GM23338 (cell line): ENCODE measurements at regions not wholly inside any gene's neighbourhood (a gene's known extent, or its start where the extent isn't known, plus 50 kb on each side); places are given as distances from the start of the nearest gene placed in this dataset.

Experiments
- CREB1 ChIP-seq: fragments of 250-450 bp; sonication (Bioruptor Pico); IDR thresholded peaks from 2 replicates; pipeline ENCODE4 v1.5.0; 2020; ENCODE audit warnings: low read depth, mild to moderate bottlenecking, moderate library complexity
- ETS1 ChIP-seq: IDR thresholded peaks from 2 replicates; pipeline ENCODE4 v1.6.1; 2016; ENCODE audit warnings: antibody characterized with exemption
- EZH2 ChIP-seq: fragments of 200-600 bp; sonication (generic); IDR thresholded peaks from one replicate; pipeline ENCODE4 v1.8.0; 2017; ENCODE audit warnings: antibody characterized with exemption, mild to moderate bottlenecking, low read depth; ENCODE audit not compliant: unreplicated experiment
- EZH2phosphoT487 ChIP-seq: fragments of 200-600 bp; sonication (generic); IDR thresholded peaks from one replicate; pipeline ENCODE4 v1.8.1; 2018; ENCODE audit warnings: antibody characterized with exemption; ENCODE audit not compliant: unreplicated experiment
- JUNB ChIP-seq: IDR thresholded peaks from one replicate; pipeline ENCODE4 v1.6.1; 2016; ENCODE audit warnings: antibody characterized with exemption; ENCODE audit not compliant: unreplicated experiment
- NANOG ChIP-seq: IDR thresholded peaks from 2 replicates; pipeline ENCODE4 v1.6.1; 2016; ENCODE audit warnings: antibody characterized with exemption, borderline replicate concordance
- POLR2AphosphoS5 ChIP-seq: IDR thresholded peaks from 2 replicates; pipeline ENCODE4 v1.6.1; 2016; ENCODE audit warnings: antibody characterized with exemption, low read depth
- REST ChIP-seq: IDR thresholded peaks from one replicate; pipeline ENCODE4 v1.6.1; 2018; ENCODE audit warnings: antibody characterized with exemption; ENCODE audit not compliant: unreplicated experiment
- STAT1 ChIP-seq: IDR thresholded peaks from one replicate; pipeline ENCODE4 v1.6.1; 2016; ENCODE audit warnings: antibody characterized with exemption; ENCODE audit not compliant: unreplicated experiment
- ZNF114 ChIP-seq: fragments of 250-450 bp; sonication (Bioruptor Pico); IDR thresholded peaks from 2 replicates; pipeline ENCODE4 v1.5.0; 2020; ENCODE audit warnings: mild to moderate bottlenecking, moderate library complexity
- ZNF331 ChIP-seq: fragments of 250-450 bp; sonication (Bioruptor Pico); IDR thresholded peaks from 2 replicates; pipeline ENCODE4 v1.5.0; 2020; ENCODE audit warnings: low read depth, mild to moderate bottlenecking, moderate library complexity
- TF ChIP-seq, protein P1 (sequence below), 2 experiments: fragments of 200-600 bp in 1 of 2; sonication (generic) in 1 of 2; conservative IDR thresholded peaks; 2 replicates each; pipeline versions ENCODE4 v1.5.1 to v1.6.1; 2016 to 2017; ENCODE audit warnings: antibody characterized with exemption in 2 of 2, low read depth in 2 of 2, mild to moderate bottlenecking in 2 of 2, moderate library complexity in 1 of 2
- TF ChIP-seq, protein P2 (sequence below): fragments of 250-450 bp; sonication (Bioruptor Pico); IDR thresholded peaks from 2 replicates; pipeline ENCODE4 v1.5.0; 2020; ENCODE audit warnings: mild to moderate bottlenecking, moderate library complexity

DNA sequence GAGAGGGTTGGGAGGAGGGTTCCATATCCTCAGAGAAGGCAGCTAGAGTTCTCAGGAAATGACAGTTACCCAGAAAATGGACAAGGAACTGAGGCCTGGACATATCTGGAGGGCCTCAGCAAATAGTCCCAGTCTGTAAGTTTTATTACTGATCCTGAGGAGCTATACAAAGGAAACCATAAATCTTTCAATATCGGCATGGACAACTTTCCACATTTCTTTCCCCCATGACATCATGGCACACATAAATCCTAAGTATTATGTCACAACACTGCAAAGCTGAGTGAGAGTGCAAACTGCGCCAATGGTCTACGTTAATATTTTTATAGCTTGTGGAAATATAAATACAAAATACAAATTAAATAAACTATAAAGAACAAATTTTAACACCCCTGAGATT, 1356.2 kb upstream of the C9orf72 start:
- no peak for TF ChIP-seq REST
- TF ChIP-seq, protein P1, sequence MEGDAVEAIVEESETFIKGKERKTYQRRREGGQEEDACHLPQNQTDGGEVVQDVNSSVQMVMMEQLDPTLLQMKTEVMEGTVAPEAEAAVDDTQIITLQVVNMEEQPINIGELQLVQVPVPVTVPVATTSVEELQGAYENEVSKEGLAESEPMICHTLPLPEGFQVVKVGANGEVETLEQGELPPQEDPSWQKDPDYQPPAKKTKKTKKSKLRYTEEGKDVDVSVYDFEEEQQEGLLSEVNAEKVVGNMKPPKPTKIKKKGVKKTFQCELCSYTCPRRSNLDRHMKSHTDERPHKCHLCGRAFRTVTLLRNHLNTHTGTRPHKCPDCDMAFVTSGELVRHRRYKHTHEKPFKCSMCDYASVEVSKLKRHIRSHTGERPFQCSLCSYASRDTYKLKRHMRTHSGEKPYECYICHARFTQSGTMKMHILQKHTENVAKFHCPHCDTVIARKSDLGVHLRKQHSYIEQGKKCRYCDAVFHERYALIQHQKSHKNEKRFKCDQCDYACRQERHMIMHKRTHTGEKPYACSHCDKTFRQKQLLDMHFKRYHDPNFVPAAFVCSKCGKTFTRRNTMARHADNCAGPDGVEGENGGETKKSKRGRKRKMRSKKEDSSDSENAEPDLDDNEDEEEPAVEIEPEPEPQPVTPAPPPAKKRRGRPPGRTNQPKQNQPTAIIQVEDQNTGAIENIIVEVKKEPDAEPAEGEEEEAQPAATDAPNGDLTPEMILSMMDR (conservative IDR thresholded peaks at IDR 0.05; ENCODE audit: low read depth in 2 of 2), result no peak
- TF ChIP-seq POLR2AphosphoS5, result no peak
- TF ChIP-seq EZH2, result no peak
- no peak for TF ChIP-seq EZH2phosphoT487
- TF ChIP-seq, protein P2, sequence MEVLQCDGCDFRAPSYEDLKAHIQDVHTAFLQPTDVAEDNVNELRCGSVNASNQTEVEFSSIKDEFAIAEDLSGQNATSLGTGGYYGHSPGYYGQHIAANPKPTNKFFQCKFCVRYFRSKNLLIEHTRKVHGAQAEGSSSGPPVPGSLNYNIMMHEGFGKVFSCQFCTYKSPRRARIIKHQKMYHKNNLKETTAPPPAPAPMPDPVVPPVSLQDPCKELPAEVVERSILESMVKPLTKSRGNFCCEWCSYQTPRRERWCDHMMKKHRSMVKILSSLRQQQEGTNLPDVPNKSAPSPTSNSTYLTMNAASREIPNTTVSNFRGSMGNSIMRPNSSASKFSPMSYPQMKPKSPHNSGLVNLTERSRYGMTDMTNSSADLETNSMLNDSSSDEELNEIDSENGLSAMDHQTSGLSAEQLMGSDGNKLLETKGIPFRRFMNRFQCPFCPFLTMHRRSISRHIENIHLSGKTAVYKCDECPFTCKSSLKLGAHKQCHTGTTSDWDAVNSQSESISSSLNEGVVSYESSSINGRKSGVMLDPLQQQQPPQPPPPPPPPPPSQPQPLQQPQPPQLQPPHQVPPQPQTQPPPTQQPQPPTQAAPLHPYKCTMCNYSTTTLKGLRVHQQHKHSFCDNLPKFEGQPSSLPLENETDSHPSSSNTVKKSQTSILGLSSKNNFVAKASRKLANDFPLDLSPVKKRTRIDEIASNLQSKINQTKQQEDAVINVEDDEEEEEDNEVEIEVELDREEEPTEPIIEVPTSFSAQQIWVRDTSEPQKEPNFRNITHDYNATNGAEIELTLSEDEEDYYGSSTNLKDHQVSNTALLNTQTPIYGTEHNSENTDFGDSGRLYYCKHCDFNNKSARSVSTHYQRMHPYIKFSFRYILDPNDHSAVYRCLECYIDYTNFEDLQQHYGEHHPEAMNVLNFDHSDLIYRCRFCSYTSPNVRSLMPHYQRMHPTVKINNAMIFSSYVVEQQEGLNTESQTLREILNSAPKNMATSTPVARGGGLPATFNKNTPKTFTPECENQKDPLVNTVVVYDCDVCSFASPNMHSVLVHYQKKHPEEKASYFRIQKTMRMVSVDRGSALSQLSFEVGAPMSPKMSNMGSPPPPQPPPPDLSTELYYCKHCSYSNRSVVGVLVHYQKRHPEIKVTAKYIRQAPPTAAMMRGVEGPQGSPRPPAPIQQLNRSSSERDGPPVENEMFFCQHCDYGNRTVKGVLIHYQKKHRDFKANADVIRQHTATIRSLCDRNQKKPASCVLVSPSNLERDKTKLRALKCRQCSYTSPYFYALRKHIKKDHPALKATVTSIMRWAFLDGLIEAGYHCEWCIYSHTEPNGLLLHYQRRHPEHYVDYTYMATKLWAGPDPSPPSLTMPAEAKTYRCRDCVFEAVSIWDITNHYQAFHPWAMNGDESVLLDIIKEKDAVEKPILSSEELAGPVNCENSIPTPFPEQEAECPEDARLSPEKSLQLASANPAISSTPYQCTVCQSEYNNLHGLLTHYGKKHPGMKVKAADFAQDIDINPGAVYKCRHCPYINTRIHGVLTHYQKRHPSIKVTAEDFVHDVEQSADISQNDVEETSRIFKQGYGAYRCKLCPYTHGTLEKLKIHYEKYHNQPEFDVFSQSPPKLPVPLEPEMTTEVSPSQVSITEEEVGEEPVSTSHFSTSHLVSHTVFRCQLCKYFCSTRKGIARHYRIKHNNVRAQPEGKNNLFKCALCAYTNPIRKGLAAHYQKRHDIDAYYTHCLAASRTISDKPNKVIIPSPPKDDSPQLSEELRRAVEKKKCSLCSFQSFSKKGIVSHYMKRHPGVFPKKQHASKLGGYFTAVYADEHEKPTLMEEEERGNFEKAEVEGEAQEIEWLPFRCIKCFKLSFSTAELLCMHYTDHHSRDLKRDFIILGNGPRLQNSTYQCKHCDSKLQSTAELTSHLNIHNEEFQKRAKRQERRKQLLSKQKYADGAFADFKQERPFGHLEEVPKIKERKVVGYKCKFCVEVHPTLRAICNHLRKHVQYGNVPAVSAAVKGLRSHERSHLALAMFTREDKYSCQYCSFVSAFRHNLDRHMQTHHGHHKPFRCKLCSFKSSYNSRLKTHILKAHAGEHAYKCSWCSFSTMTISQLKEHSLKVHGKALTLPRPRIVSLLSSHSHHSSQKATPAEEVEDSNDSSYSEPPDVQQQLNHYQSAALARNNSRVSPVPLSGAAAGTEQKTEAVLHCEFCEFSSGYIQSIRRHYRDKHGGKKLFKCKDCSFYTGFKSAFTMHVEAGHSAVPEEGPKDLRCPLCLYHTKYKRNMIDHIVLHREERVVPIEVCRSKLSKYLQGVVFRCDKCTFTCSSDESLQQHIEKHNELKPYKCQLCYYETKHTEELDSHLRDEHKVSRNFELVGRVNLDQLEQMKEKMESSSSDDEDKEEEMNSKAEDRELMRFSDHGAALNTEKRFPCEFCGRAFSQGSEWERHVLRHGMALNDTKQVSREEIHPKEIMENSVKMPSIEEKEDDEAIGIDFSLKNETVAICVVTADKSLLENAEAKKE, result no peak
- TF ChIP-seq STAT1, result no peak
- no peak for TF ChIP-seq ZNF114 (CRISPR knock-in tag)
- TF ChIP-seq CREB1 (CRISPR knock-in tag), result no peak
- TF ChIP-seq JUNB, result no peak
- no peak for TF ChIP-seq ZNF331 (CRISPR knock-in tag)
- no peak for TF ChIP-seq NANOG
- no peak for TF ChIP-seq ETS1
